ENCODE measurements at regions not wholly inside any gene's neighbourhood (a gene's known extent, or its start where the extent isn't known, plus 50 kb on each side); places are given as distances from the start of the nearest gene placed in this dataset.

- no peak overlapping the region for H3K4me3 ChIP-seq (ENCODE audit: low read length)
- no peak for DNase-seq (ENCODE audit: low read depth, low spot score)
Measured at GRCh38 chr10:120328647-120329046, 128.4 kb upstream of the PLPP4 start.

- no peak for DNase-seq (ENCODE audit: low read depth, low spot score)
- no peak overlapping the region for H3K4me3 ChIP-seq (ENCODE audit: low read length)
Measured at GRCh38 chr10:120335553-120335952, 121.5 kb upstream of the PLPP4 start.

DNA sequence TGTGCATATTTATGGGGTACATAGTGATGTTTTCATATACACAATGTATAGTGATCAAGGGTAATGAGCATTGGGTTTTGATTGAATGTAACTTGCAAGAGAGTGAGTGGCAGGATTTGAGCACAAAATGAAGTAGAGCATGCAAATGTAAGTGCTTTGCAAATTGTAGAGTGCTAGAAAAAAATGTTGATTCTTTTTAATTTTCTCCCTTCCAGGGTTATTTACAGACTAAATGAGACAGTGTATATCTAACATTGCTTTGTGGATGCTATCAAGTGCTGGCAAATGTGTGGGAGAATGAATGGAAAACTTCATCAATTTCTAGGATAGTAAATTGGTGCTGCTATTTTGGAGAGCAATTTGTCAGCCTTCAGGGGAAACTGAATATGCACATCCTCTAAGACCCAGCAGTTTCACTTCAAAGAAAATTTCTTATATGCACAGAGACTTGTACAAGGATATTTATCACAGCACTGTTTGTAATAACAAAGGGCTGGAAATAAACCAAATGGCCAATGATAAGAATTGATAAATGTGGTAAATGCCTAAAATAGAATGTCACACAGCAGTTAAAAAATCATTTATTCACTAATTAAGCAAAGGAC lies 120.6 kb upstream of the PLPP4 start:
- no peak for DNase-seq (ENCODE audit: low read depth, low spot score)

DNA sequence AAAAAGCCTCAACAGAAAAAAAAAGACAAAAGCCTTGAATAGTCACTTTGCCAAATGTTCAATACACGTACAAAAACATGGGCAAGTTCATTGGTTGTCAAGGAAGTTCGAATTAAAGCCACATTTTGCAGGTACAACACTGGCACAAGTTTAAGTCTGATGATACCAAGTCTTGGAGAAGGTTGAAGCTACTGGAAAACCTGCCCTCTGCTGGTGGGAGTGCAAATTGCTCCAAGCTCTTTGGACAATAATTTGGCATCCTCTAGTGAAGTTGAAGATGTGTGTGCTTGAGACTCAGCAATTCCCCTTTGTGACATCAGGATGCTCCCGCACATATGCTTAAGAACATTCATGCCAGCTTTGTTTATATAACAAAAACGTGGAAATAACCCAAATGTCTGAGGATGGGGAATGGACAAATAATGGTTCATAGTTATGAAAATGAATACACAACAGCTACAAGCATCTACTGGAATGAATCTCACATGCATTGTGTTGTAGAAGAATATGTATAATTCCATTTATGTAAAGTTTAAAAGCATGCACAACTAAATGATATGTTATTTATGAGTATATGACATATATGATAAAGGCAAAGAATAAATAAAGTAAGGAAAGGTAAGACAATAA lies 120.0 kb upstream of the PLPP4 start:
- no peak overlapping the region for H3K4me3 ChIP-seq (ENCODE audit: low read length)
- peak; percentile 65 for DNase-seq (ENCODE audit: low read depth, low spot score)

More for the DNA sequence above, 120.6 kb upstream of the PLPP4 start:
- H3K4me3 ChIP-seq (ENCODE audit: low read length) = no peak overlapping the region

DNA sequence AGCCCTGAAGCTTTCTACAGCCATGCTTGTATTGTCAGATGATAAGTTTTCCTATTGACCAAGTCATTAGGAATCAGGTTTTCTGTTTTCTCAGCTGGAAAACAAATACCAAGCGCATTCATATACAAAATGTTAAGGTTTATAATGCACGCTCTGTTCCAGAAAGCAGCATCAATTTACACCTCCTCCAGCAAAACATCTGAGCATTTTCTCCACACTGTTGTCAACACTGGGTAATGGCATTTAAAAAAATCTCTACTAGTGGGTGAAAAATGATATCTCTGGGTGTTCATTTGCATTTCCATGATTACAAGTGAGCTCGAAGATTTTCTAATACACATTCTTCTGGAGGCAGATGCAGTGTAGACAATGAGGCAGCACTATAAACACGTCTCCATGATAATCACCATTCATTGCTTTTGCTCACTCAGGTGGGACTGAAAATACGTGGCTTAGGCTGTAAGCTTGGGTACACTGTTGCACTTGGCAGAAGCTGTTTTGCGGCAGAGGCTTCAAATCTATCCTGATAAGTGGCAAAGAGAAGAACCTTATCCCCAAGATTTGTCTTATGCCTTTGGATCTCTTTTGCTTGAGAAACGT lies 114.8 kb upstream of the PLPP4 start:
- no peak overlapping the region for H3K4me3 ChIP-seq (ENCODE audit: low read length)
- DNase-seq (ENCODE audit: low read depth, low spot score) = no peak

- no peak for DNase-seq (ENCODE audit: low read depth, low spot score)
- H3K4me3 ChIP-seq (ENCODE audit: low read length) = no peak overlapping the region
Measured at GRCh38 chr10:120345186-120345585, 111.8 kb upstream of the PLPP4 start.

DNA sequence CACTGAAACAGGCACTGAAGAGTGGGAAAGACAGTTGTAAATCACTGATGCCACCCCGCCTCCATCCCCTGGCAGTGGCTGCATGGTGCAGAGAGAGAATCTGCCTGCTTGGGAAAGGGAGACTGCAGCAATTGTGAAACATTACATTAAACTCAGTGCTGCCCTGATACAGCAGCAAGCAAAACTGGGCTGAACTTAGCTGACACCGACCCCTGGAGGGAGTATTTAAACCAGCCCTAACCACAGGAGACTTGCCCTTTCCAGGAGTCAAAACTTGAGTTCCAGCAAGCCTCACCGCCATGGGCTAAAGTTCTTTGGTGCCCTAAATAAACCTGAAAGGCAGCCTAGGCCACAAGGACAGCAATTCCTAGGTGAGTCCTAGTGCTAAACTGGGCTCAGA lies 109.4 kb upstream of the PLPP4 start:
- H3K4me3 ChIP-seq (ENCODE audit: low read length) = no peak overlapping the region
- DNase-seq (ENCODE audit: low read depth, low spot score) = no peak

- no peak overlapping the region for H3K4me3 ChIP-seq (ENCODE audit: low read length)
- DNase-seq (ENCODE audit: low read depth, low spot score) = no peak
Measured at GRCh38 chr10:120349069-120349468, 108.0 kb upstream of the PLPP4 start.

GRCh38 chr10:120355425-120355824 lies 101.6 kb upstream of the PLPP4 start:
- DNase-seq (ENCODE audit: low read depth, low spot score) = no peak
- H3K4me3 ChIP-seq (ENCODE audit: low read length) = no peak overlapping the region

GRCh38 chr10:120360571-120360970 lies 96.5 kb upstream of the PLPP4 start:
- no peak overlapping the region for H3K4me3 ChIP-seq (ENCODE audit: low read length)
- DNase-seq (ENCODE audit: low read depth, low spot score) = no peak

GRCh38 chr10:120365872-120366271 lies 91.2 kb upstream of the PLPP4 start:
- no peak overlapping the region for H3K4me3 ChIP-seq (ENCODE audit: low read length)
- no peak for DNase-seq (ENCODE audit: low read depth, low spot score)

DNA sequence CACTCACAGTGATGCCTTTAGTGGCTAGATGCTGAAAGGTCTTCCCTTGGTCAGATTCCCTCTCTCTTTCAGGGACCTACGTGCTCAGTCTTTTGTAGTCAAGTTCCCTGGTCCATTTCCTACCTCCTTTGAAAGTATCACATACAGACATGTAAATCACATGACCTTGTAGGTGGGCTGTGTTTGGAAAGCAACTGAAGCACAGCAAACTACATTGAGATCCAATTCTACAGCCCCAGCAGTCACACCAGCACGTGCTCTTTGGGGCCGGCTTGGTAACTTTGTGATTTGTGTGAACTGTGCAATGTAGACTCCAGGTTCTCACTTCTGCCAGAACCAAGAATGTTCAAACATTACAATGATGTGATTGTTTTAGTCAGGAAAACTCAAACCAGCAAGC lies 89.7 kb upstream of the PLPP4 start:
- H3K4me3 ChIP-seq (ENCODE audit: low read length) = no peak overlapping the region
- peak; percentile 7 for DNase-seq (ENCODE audit: low read depth, low spot score)

- DNase-seq (ENCODE audit: low read depth, low spot score) = no peak
- H3K4me3 ChIP-seq (ENCODE audit: low read length) = no peak overlapping the region
Measured at GRCh38 chr10:120368338-120368737, 88.7 kb upstream of the PLPP4 start.

DNA sequence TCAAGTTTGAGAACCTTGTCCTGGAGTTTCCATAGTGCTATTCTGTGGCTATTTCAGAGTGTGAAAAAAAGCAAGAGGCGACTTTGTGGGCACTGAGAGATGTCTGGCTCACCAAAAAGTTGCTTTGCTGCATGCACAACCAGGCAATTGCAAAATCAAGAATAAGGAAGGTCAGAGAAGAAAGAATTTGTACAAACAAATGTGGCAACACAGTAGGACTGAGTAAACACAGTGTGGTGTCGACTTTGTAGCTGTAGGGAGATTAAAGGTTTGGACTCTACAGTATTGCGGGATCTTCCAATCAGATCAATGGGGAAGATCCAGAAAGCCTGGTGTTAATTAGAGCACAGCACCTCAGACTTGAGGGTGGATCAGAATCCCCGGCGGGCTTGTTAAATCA lies 88.1 kb upstream of the PLPP4 start:
- H3K4me3 ChIP-seq (ENCODE audit: low read length) = no peak overlapping the region
- no peak for DNase-seq (ENCODE audit: low read depth, low spot score)

- DNase-seq (ENCODE audit: low read depth, low spot score) = no peak
- H3K4me3 ChIP-seq (ENCODE audit: low read length) = no peak overlapping the region
Measured at GRCh38 chr10:120369856-120370276, 87.2 kb upstream of the PLPP4 start.

DNA sequence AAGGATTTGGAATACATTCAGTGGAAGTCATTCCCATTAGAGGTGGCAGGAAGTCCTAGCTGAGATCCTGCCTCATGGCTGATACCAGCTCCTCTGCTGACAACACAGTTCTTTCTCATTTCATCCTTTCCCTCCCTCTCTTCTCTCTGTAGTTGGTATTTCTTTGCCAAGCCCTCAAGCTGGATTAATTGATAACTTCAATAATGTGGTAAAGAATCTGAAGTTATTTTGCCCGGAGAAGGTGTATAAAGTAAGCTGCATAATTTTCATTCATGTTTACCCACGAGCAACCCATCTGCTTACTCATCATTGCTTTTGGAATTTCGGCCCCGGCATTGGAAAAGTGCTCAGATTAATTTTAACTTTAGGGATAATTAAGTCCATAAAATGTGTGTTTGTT lies 85.2 kb upstream of the PLPP4 start:
- no peak overlapping the region for H3K4me3 ChIP-seq (ENCODE audit: low read length)
- no peak for DNase-seq (ENCODE audit: low read depth, low spot score)

DNA sequence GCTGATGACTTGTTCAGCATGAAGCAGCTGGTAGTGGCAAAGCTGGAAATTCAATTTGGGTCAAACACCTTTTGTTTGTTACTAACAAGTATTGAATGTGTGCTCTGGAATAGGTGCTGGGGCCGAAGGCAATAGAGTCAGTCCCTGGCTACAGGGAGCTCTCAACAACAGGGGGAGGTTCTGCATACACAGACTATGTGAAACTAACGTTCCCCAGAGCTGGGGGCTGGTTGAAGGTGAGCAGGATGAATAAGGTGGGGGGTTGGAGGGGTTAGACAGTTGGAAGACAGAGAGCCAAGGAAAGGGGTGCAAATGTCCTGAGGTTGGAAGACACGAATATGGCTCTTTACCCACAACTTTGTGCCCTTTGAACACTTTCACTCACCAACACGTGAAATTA lies 84.1 kb upstream of the PLPP4 start:
- DNase-seq (ENCODE audit: low read depth, low spot score) = no peak
- H3K4me3 ChIP-seq (ENCODE audit: low read length) = no peak overlapping the region

- DNase-seq (ENCODE audit: low read depth, low spot score) = no peak
- no peak overlapping the region for H3K4me3 ChIP-seq (ENCODE audit: low read length)
Measured at GRCh38 chr10:120375666-120376065, 81.4 kb upstream of the PLPP4 start.

- DNase-seq (ENCODE audit: low read depth, low spot score) = no peak
- no peak overlapping the region for H3K4me3 ChIP-seq (ENCODE audit: low read length)
Measured at GRCh38 chr10:120381931-120382330, 75.1 kb upstream of the PLPP4 start.

DNA sequence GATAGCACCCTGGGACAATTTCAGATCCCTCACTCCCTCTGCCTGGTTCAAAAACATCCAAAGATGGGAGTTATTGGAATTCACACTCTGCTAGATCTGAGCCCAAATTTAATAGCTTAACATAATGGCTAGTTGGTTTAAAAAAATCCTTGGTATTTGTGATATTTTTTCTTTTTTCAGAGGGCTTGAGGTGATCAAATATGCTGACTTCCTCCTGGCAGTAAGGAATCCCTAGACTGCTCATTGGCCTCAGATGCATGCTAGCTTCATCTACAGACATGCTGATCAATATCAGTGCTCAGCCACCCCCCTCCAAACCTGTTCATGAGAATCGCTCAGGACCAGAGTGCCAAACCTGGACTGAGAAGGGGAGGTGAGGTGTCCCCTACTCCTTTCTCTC lies 74.7 kb upstream of the PLPP4 start:
- no peak overlapping the region for H3K4me3 ChIP-seq (ENCODE audit: low read length)
- DNase-seq (ENCODE audit: low read depth, low spot score) = no peak

- H3K4me3 ChIP-seq (ENCODE audit: low read length) = no peak overlapping the region
- no peak for DNase-seq (ENCODE audit: low read depth, low spot score)
Measured at GRCh38 chr10:120385992-120386391, 71.0 kb upstream of the PLPP4 start.
